ENCODE measurements at regions not wholly inside any gene's neighbourhood (a gene's known extent, or its start where the extent isn't known, plus 50 kb on each side); places are given as distances from the start of the nearest gene placed in this dataset.

DNA sequence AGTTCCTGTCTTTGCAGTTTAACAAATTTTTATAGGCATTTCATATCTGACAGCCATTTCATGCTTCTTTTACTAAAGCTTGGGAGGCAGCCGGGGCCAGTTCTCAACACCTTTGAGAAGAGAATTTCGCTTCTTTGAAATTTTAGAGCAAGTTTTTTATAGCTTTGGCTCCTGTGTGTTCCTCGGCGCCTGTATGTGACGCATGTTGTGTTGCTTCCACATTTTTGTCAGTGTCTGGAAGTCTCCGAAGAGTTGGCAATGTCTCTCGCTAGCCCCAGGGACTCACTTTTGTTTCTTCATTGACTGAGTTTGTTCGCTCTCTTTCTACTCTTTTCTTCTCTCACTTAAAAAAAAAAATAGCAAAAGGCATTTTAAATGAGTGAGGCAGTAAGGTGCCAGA, 386.9 kb upstream of the PLXNA2 start:
- H3K36me3 Mint-ChIP-seq (ENCODE audit: insufficient read depth): no peaks in the 10 kb centered on the region
- H3K9me3 Mint-ChIP-seq (ENCODE audit: low read depth): no peaks in the 10 kb centered on the region
- no peak overlapping the region for H3K4me3 Mint-ChIP-seq (ENCODE audit: low read depth)
- H3K4me1 Mint-ChIP-seq (ENCODE audit: low read depth): no peaks in the 10 kb centered on the region
- no peak for DNase-seq (ENCODE audit: low spot score, unreplicated experiment)
- H3K27me3 Mint-ChIP-seq: no peaks in the 10 kb centered on the region
- TF ChIP-seq CTCF (IDR thresholded peaks at IDR 0.05; ENCODE audit: unreplicated experiment): no peak
- no peak overlapping the region for H3K27ac Mint-ChIP-seq

- H3K36me3 Mint-ChIP-seq (ENCODE audit: insufficient read depth): no peaks in the 10 kb centered on the region
- TF ChIP-seq CTCF (IDR thresholded peaks at IDR 0.05; ENCODE audit: unreplicated experiment): no peak
- no peak overlapping the region for H3K27ac Mint-ChIP-seq
- DNase-seq (ENCODE audit: low spot score, unreplicated experiment): no peak
- no peaks in the 10 kb centered on the region for H3K9me3 Mint-ChIP-seq (ENCODE audit: low read depth)
- H3K27me3 Mint-ChIP-seq: no peaks in the 10 kb centered on the region
- no peak overlapping the region for H3K4me3 Mint-ChIP-seq (ENCODE audit: low read depth)
- no peaks in the 10 kb centered on the region for H3K4me1 Mint-ChIP-seq (ENCODE audit: low read depth)
Measured at GRCh38 chr1:208631506-208631905, 387.3 kb upstream of the PLXNA2 start.

- no peaks in the 10 kb centered on the region for H3K4me1 Mint-ChIP-seq (ENCODE audit: low read depth)
- H3K36me3 Mint-ChIP-seq (ENCODE audit: insufficient read depth): no peaks in the 10 kb centered on the region
- no peak for TF ChIP-seq CTCF (IDR thresholded peaks at IDR 0.05; ENCODE audit: unreplicated experiment)
- H3K27me3 Mint-ChIP-seq: peaks cover 7% of the 10 kb centered on the region
- no peak overlapping the region for H3K4me3 Mint-ChIP-seq (ENCODE audit: low read depth)
- H3K9me3 Mint-ChIP-seq (ENCODE audit: low read depth): no peaks in the 10 kb centered on the region
- H3K27ac Mint-ChIP-seq: no peak overlapping the region
- no peak for DNase-seq (ENCODE audit: low spot score, unreplicated experiment)
Measured at GRCh38 chr1:208634346-208635140, 390.4 kb upstream of the PLXNA2 start.

DNA sequence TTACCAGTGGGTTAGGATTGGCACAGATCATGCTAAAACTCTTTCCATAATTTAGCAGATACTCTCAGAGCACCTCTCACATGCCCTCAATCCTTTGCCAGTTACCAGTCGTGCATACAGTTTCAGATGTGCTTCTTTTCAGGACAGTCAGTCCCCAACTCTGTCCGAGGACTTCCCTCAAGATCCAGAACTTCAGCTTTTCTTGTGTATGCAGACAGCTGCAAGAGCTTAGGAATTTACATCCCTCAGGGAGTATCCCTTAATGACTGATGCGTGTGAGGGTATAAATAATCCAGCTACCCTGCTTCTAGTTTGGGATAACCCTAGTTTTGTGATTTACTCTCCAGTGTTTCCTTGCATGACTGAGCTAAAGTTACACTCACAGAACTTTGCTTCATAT, 393.0 kb upstream of the PLXNA2 start:
- H3K27me3 Mint-ChIP-seq: peaks cover 7% of the 10 kb centered on the region
- H3K4me1 Mint-ChIP-seq (ENCODE audit: low read depth): no peaks in the 10 kb centered on the region
- H3K27ac Mint-ChIP-seq: no peak overlapping the region
- no peaks in the 10 kb centered on the region for H3K9me3 Mint-ChIP-seq (ENCODE audit: low read depth)
- no peak overlapping the region for H3K4me3 Mint-ChIP-seq (ENCODE audit: low read depth)
- no peak for DNase-seq (ENCODE audit: low spot score, unreplicated experiment)
- no peaks in the 10 kb centered on the region for H3K36me3 Mint-ChIP-seq (ENCODE audit: insufficient read depth)
- TF ChIP-seq CTCF (IDR thresholded peaks at IDR 0.05; ENCODE audit: unreplicated experiment): no peak

GRCh38 chr1:208639382-208639781, 395.2 kb upstream of the PLXNA2 start:
- no peak for TF ChIP-seq CTCF (IDR thresholded peaks at IDR 0.05; ENCODE audit: unreplicated experiment)
- Mint-ChIP-seq H3K4me3 (ENCODE audit: low read depth) (no peak overlapping the region), H3K36me3 (ENCODE audit: insufficient read depth) (no peaks in the 10 kb centered on the region), H3K4me1 (ENCODE audit: low read depth) (no peaks in the 10 kb centered on the region), H3K27me3 (peaks cover 9% of the 10 kb centered on the region), H3K9me3 (ENCODE audit: low read depth) (no peaks in the 10 kb centered on the region), H3K27ac (no peak overlapping the region)
- no peak for DNase-seq (ENCODE audit: low spot score, unreplicated experiment)
